DMS79 (cell line): ENCODE measurements at regions not wholly inside any gene's neighbourhood (a gene's known extent, or its start where the extent isn't known, plus 50 kb on each side); places are given as distances from the start of the nearest gene placed in this dataset.

Source experiments
- DNase-seq: peaks from one replicate; lab custom pipeline; 2025; lab: John Stamatoyannopoulos, UW

DNA sequence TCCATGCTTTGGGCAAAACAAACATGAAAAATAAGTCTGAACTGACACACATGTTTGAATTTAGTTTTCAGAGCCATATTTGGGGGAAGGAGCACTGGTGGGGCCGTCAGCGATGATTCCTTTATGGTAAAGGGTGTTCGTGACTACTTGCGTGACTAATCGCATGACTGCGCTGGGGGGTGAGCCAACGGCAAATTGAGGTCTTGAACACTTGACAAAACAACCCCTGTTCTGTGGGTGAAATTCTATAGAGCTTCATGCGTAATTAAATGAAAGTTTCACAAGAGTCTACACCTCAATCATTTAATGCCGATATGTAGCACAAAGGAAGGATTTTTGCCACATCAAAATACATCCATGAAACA lies 127.5 kb upstream of the CYP1B1 start:
- no peak for DNase-seq

GRCh38 chr2:38202713-38203445 lies 126.9 kb upstream of the CYP1B1 start:
- no peak for DNase-seq

DNA sequence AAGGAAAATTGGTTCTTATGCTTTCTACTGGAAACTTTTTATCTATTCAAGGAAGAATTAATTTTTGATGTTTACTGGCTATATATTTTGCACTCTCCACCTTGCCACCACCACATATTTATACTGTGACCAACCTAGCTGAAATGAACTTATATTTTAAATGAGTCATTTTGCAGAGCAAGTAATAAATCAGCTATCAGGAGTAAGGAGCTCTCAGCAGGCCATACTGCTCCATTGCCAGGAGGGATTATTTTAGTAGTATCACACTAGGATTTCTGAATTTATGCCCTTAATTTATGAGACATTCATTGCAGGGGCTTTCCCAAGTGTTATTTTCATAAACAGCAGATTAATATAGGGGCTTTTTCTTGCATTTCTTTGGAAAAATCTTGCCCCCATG lies 125.8 kb upstream of the CYP1B1 start:
- DNase-seq: no peak

- no peak for DNase-seq
These were observed 124.6 kb upstream of the CYP1B1 start for GRCh38 chr2:38200598-38200997.

DNA sequence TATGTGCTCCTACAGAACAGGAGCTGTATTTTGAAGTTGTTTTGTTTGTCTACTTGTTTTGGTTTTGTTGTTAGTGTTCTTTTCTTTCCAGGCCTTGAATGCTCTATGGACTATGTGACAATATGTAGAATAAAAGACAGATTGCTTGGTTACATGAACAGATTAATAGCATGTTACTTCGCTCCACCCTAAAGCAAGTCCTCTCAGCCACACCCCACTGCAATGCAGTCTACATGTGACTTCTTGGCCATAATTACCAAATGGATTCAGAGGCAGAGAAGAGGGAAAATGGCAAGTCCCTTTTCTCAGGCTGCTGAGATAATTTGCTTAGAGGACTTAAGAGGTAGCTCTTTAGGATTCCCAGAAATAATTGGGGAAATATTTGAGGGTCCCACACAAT lies 123.2 kb upstream of the CYP1B1 start:
- DNase-seq: no peak

GRCh38 chr2:38194751-38195150 lies 118.8 kb upstream of the CYP1B1 start:
- no peak for DNase-seq

GRCh38 chr2:38192976-38193375 lies 117.0 kb upstream of the CYP1B1 start:
- no peak for DNase-seq

DNA sequence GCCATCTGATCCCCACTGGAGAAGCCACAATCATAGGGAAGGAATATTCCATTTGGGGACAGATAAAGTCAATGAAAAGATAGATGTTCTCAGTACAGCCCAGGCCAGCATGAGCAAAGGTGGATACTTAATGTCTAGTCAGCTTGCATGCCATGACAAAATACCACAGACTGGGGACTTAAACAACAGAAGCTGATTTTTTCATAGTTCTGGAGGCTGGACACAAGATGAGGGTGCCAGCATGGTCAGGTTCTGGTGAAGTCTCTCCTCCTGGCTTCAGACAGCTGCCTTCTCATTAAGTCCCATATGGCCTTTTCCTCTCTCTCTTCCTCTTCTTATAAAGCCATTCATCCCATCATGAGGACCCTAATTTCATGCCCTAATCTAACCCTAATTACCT lies 116.1 kb upstream of the CYP1B1 start:
- DNase-seq: no peak

GRCh38 chr2:38191516-38191915 lies 115.6 kb upstream of the CYP1B1 start:
- DNase-seq: no peak

DNA sequence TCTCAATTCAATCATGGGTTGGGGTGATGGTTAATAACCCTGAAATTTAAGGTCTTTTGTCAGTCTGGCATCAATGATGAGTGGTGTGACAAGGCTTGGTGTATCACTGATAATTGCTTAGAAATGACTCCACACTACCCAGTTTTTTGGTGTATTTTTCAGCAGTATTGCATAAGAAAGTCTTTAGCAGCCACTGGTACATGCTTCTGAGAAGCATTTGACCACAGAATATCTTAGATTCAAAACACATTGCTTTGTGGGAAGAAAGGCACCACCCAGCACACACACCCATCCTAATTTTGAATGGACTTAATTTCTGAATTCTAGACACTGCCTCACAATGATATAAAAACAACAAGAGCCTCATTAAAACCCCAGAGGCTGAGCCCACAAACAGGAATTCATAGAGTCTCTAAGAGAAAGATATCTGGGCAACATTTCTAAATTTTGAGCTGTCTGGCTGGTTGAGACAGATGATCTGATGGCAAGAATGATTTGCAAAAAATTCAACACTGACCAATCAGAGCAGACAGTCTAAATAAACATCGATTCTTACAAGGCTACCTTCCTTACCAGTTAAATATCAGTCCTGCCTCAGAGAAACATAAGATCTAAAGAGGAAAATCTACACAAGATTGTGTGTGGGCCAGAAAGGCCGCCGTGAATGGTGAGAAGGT lies 114.7 kb upstream of the CYP1B1 start:
- DNase-seq: no peak

DNA sequence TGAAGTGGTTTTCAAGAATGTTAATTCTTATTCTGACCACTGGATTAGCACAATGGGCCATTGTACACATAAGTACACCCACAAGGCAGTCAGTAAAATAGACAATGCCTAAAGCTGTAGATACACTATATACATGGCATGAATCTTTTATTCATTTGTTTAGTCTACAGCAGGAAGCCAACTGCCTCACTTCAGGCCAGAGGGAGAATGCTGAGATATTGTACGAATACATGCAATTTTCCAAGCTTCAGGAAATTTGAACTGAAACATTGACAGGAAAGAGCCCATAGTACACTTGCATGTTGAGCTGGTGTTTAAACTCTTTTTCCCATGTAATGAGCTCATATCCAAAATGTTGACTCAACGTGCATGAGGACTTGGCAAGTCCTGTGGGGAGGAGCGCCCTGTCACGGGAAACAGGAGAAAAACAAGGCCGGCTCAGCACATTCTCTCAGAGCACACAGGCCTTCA lies 111.6 kb upstream of the CYP1B1 start:
- DNase-seq: no peak

GRCh38 chr2:38185012-38185491 lies 109.1 kb upstream of the CYP1B1 start:
- no peak for DNase-seq

DNA sequence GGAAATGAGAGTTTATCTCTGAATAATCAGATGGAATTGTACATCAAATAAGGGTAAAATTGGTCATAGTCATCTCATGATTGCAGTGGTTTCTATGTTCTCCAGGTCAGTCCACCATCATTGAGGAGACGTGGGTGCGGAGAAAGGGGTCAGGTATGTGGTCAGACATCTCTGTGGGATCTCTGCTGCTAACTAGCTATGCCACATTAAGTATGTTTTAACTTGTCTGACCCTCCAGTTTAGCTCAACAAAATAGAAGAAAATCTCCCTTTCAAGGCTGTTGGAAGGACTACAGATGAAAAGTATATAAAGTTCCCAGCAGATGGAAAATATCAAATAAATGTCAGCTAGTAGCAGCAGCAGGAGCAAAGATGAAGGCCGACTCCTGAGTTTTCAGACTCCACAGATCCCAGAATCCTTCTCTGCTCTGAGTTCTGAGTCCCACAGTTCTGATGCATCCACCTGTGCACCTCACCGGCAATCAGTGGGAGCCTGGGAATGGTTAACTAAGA lies 106.6 kb upstream of the CYP1B1 start:
- no peak for DNase-seq

DNA sequence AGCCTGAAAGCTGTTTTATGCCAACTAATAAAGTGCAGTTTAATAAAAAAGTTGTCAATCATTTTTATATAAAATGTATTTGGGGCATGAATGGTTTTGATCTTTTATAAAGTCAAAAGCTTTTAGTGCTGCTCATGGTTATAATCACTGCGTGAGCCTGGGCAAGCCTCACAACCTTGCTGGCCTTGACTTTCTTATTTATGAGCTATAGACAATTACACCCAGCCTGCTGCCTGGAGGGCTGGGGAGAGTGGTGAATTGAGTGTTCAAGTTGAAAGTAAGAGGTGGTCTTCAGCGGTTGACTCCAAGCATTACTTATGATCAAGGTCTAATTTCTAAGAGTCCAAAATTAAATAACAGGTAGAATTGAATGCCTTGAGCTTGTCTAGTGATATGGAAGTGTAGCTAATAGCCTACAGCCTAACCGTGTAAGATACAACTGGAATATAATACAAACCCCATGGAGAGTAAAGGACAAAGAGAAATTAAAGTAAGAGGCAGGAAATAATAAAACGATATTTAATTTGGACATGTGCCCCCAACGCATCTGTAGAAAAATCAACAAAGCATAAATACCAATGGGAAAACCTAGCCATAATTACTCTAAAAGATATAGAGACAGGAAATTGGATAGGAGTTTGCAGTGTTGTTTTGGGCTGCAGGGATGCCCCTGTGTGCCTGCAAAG lies 106.0 kb upstream of the CYP1B1 start:
- no peak for DNase-seq

- DNase-seq: no peak
These were observed 104.8 kb upstream of the CYP1B1 start for GRCh38 chr2:38180754-38181153.

GRCh38 chr2:38178556-38179419 lies 102.8 kb upstream of the CYP1B1 start:
- no peak for DNase-seq

- DNase-seq: no peak
These were observed 102.2 kb upstream of the CYP1B1 start for GRCh38 chr2:38178119-38178518.

DNA sequence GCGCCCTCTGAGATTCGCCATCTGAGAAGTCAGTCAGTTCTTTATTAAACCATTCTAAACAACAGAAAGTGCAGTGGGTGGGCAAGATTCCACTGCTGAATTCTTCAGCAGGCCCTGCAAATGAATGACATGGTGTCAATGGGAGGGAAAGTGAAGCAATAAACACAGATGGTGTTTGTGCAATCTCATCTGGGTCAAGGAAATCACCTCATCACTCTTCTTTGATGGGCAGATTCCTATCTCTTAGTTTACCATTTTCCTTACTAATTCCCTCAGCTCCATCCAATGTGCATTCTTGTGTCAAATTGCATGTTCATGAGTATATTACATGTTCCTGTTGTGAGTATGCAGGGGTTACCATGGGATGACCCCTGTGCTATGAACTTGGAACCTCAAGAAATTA lies 100.7 kb upstream of the CYP1B1 start:
- no peak for DNase-seq

- peak; percentile 35 for DNase-seq
These were observed 98.9 kb upstream of the CYP1B1 start for GRCh38 chr2:38174646-38175423.

GRCh38 chr2:38174131-38174530 lies 98.2 kb upstream of the CYP1B1 start:
- no peak for DNase-seq

DNA sequence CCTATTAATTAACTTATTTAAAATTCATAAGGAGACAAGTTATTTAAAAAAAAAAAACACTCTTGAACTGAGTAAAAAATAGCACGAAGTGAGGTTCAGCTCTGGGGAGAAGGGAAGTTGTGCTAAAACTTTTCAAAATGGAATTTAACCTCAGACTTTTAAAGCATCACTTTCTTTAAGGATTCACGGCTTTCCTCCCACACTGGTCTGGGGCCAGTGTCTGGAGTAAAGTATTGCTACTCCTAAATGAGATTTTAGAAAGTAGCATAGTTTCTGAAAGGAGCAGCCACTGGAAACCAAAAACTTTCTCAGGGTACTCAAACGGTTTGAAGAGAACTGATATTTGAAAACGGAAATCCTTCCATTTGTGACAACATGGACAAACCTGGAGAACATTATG lies 97.7 kb upstream of the CYP1B1 start:
- no peak for DNase-seq
